IMR-90 (cell line): ENCODE measurements at regions not wholly inside any gene's neighbourhood (a gene's known extent, or its start where the extent isn't known, plus 50 kb on each side); places are given as distances from the start of the nearest gene placed in this dataset.

Source experiments
- ATAC-seq: fragments of 200-7000 bp; cut with Tn5 transposase; 2 replicates; pipeline ENCODE4 v1.9.1; 2020; ENCODE audit warnings: low read depth, mild to moderate bottlenecking, moderate library complexity
- BruUV-seq: library from RNA; stranded (reverse); fragments of 400-500 nt; replicated peaks from 2 replicates; lab custom pipeline; 2021; lab: Mats Ljungman, UMichigan
- CTCF ChIA-PET: fragments of 300-600 bp; formaldehyde crosslinking; extraction: SDS; loops from one replicate; lab custom pipeline; 2021; ENCODE audit warnings: antibody characterized with exemption; lab: Yijun Ruan, JAX
- POLR2A ChIA-PET: fragments of 300-600 bp; sonication (Branson Sonifier 250); formaldehyde crosslinking; loops from one replicate; lab custom pipeline; 2022; ENCODE audit warnings: antibody characterized with exemption; ENCODE audit not compliant: unreplicated experiment; lab: Charles Lee
- DNase-seq: peaks from one replicate; pipeline ENCODE4 v3.0.0; 2013
- H2AFZ ChIP-seq: replicated peaks from 2 replicates; pipeline ENCODE3; 2013; ENCODE audit warnings: low read length, mild to moderate bottlenecking; ENCODE audit not compliant: poor library complexity
- H2AK5ac ChIP-seq: 2 replicates; pipeline ENCODE4 v1.6.1; 2013; ENCODE audit warnings: low read depth, low read length, inconsistent platforms
- H2AK9ac ChIP-seq: replicated peaks from 2 replicates; pipeline ENCODE3; 2013; ENCODE audit warnings: mild to moderate bottlenecking, low read depth, low read length, moderate library complexity; ENCODE audit not compliant: poor library complexity
- H2BK120ac ChIP-seq: 2 replicates; pipeline ENCODE4 v1.6.1; 2013; ENCODE audit warnings: low read depth, low read length, inconsistent platforms
- H2BK15ac ChIP-seq: 3 replicates; pipeline ENCODE4 v1.6.1; 2013; ENCODE audit warnings: low read depth, low read length, inconsistent platforms
- H2BK20ac ChIP-seq: 2 replicates; pipeline ENCODE4 v1.6.1; 2013; ENCODE audit warnings: low read depth, mild to moderate bottlenecking, inconsistent platforms, low read length, moderate library complexity
- H2BK5ac ChIP-seq: 2 replicates; pipeline ENCODE4 v1.6.1; 2013; ENCODE audit warnings: mild to moderate bottlenecking, low read depth, low read length, inconsistent platforms; ENCODE audit not compliant: poor library complexity, severe bottlenecking
- H3K14ac ChIP-seq: replicated peaks from 2 replicates; pipeline ENCODE4 v1.6.1; 2013; ENCODE audit warnings: low read depth, low read length, inconsistent platforms
- H3K18ac ChIP-seq: 2 replicates; pipeline ENCODE4 v1.6.1; 2013; ENCODE audit warnings: low read depth, low read length, control low read depth
- H3K23ac ChIP-seq: 2 replicates; pipeline ENCODE4 v1.6.1; 2013; ENCODE audit warnings: low read depth, low read length, inconsistent platforms
- H3K27ac ChIP-seq: 2 replicates; pipeline ENCODE4 v1.5.1; 2013; ENCODE audit warnings: mild to moderate bottlenecking, control low read depth, low read length; ENCODE audit not compliant: insufficient read depth
- H3K27me3 ChIP-seq: 2 replicates; pipeline ENCODE4 v1.6.1; 2013; ENCODE audit warnings: low read length; ENCODE audit not compliant: control insufficient read depth, insufficient read depth
- H3K36me3 ChIP-seq: 2 replicates; pipeline ENCODE4 v1.6.1; 2013; ENCODE audit warnings: low read length, mixed read lengths; ENCODE audit not compliant: control insufficient read depth, insufficient read depth
- H3K4ac ChIP-seq: 2 replicates; pipeline ENCODE4 v1.6.1; 2013; ENCODE audit warnings: low read depth, low read length, inconsistent platforms
- H3K4me1 ChIP-seq: 2 replicates; pipeline ENCODE4 v1.6.1; 2013; ENCODE audit warnings: low read length, mixed read lengths; ENCODE audit not compliant: control insufficient read depth, insufficient read depth
- H3K4me2 ChIP-seq: 2 replicates; pipeline ENCODE4 v1.6.1; 2013; ENCODE audit warnings: low read depth, mild to moderate bottlenecking, control low read depth, low read length, moderate library complexity
- H3K4me3 ChIP-seq: 2 replicates; pipeline ENCODE4 v1.5.1; 2013; ENCODE audit warnings: low read depth, mild to moderate bottlenecking, control low read depth, low read length, moderate library complexity; ENCODE audit not compliant: insufficient read depth
- H3K56ac ChIP-seq: 2 replicates; pipeline ENCODE4 v1.6.1; 2013; ENCODE audit warnings: low read length, inconsistent platforms; ENCODE audit not compliant: insufficient read depth; ENCODE audit errors: extremely low read depth
- H3K79me1 ChIP-seq, 2 experiments: 2 replicates each; pipeline ENCODE4 v1.6.1; 2013; ENCODE audit warnings: low read length in 2 of 2, inconsistent platforms in 1 of 2, low read depth in 1 of 2
- H3K9ac ChIP-seq: 2 replicates; pipeline ENCODE4 v1.6.1; 2013; ENCODE audit warnings: low read depth, low read length, control low read depth
- H3K9me1 ChIP-seq: 2 replicates; pipeline ENCODE4 v1.6.1; 2013; ENCODE audit warnings: low read length, inconsistent platforms; ENCODE audit not compliant: insufficient read depth
- H3K9me3 ChIP-seq: 2 replicates; pipeline ENCODE4 v1.6.1; 2013; ENCODE audit warnings: low read length; ENCODE audit not compliant: control insufficient read depth, insufficient read depth
- H4K20me1 ChIP-seq: 2 replicates; pipeline ENCODE4 v1.6.1; 2013; ENCODE audit warnings: low read length, inconsistent platforms; ENCODE audit not compliant: insufficient read depth
- H4K5ac ChIP-seq: 2 replicates; pipeline ENCODE4 v1.6.1; 2013; ENCODE audit warnings: mild to moderate bottlenecking, low read depth, low read length, control low read depth
- H4K8ac ChIP-seq, 2 experiments: 2 replicates each; pipeline ENCODE4 v1.6.1; 2013; ENCODE audit warnings: low read depth in 2 of 2, low read length in 2 of 2, control low read depth in 1 of 2, inconsistent platforms in 1 of 2
- H4K91ac ChIP-seq: 2 replicates; pipeline ENCODE4 v1.6.1; 2013; ENCODE audit warnings: low read depth, low read length, inconsistent platforms; ENCODE audit not compliant: insufficient read depth
- CHD1 ChIP-seq: IDR thresholded peaks from 2 replicates; pipeline ENCODE4 v1.6.1; 2012; ENCODE audit warnings: low read depth, low read length, improper control_type of control experiment
- MAZ ChIP-seq: IDR thresholded peaks from 2 replicates; pipeline ENCODE4 v1.6.1; 2012; ENCODE audit warnings: low read depth, mild to moderate bottlenecking, low read length, improper control_type of control experiment, moderate library complexity, borderline replicate concordance
- POLR2A ChIP-seq: IDR thresholded peaks from 2 replicates; pipeline ENCODE4 v1.6.1; 2012; ENCODE audit warnings: mild to moderate bottlenecking, low read depth, low read length
- RFX5 ChIP-seq: IDR thresholded peaks from 2 replicates; pipeline ENCODE4 v1.8.0; 2012; ENCODE audit warnings: low read depth, mild to moderate bottlenecking, low read length, moderate library complexity
- WGBS, 2 experiments: methylation state at CpG; one replicate each; pipeline versions ENCODE4 v1.1.5 to v1.1.7; 2013; ENCODE audit warnings: missing lambda C conversion rate in 2 of 2; ENCODE audit not compliant: insufficient read length in 1 of 2; ENCODE audit errors: extremely low coverage in 2 of 2; 5-methylcytosine and 5-hydroxymethylcytosine counted together
- dilution Hi-C: fragments of 300-500 bp; cut with HindIII; formaldehyde crosslinking; loops from one replicate; pipeline ENCODE4 v1.14.3; 2018; ENCODE audit warnings: low sequenced_read_pairs; ENCODE audit not compliant: unreplicated experiment
- in situ Hi-C: fragments of 300-500 bp; cut with MboI; formaldehyde crosslinking; loops from 3 replicates; pipeline ENCODE4 v1.14.3; 2019; ENCODE audit warnings: low sequenced_read_pairs, inconsistent platforms, mixed read lengths
- intact Hi-C: fragments of 100-400 bp; cut with micrococcal nuclease; formaldehyde crosslinking; loops from 2 replicates; pipeline ENCODE4 v1.10.0; 2022
- TF ChIP-seq, protein P1 (sequence below): fragments of 150-350 bp; IDR thresholded peaks from 2 replicates; pipeline ENCODE4 v1.6.1; 2017; ENCODE audit warnings: mild to moderate bottlenecking, antibody characterized with exemption, low read length, low read depth
- TF ChIP-seq, protein P2 (sequence below): conservative IDR thresholded peaks from 2 replicates; pipeline ENCODE4 v1.5.1; 2012; ENCODE audit warnings: mild to moderate bottlenecking, low read depth, low read length, improper control_type of control experiment

GRCh38 chr3:105979961-105980360 is 111.1 kb upstream of the CBLB start:
- in situ Hi-C loops (no loop called here), dilution Hi-C loops (no loop called here), intact Hi-C loops (no loop called here)
- Histone ChIP-seq H3K14ac (no peak overlapping the region), H3K23ac (no peak overlapping the region), H3K27ac (no peak overlapping the region), H2BK120ac (no peak overlapping the region), H3K4me3 (no peak overlapping the region), H3K9ac (no peak overlapping the region), H2BK15ac (no peak overlapping the region), H3K36me3 (no peaks in the 10 kb centered on the region), H3K18ac (no peak overlapping the region), H4K5ac (no peak overlapping the region), H3K4ac (no peak overlapping the region), H4K91ac (no peak overlapping the region), H2AK5ac (no peak overlapping the region), H2BK20ac (no peak overlapping the region), H3K27me3 (no peaks in the 10 kb centered on the region), H3K9me3 (peaks cover 2% of the 10 kb centered on the region; the same call in 1 of the 2 replicates), H2BK5ac (no peak overlapping the region), H2AK9ac (no peak overlapping the region), H3K79me1 (no peaks in the 10 kb centered on the region), H3K4me1 (peaks cover 3% of the 10 kb centered on the region; the same call in 1 of the 2 replicates), H4K8ac (no peak overlapping the region), H3K4me2 (no peak overlapping the region), H3K56ac (no peak overlapping the region), H3K9me1 (no peaks in the 10 kb centered on the region), H4K20me1 (no peaks in the 10 kb centered on the region), H2AFZ (no peak overlapping the region)
- ATAC-seq (no peak), DNase-seq (peak; percentile 59)
- WGBS, 2 experiments = no CpG with 5 or more reads among the region's 3 CpGs
- ChIA-PET POLR2A (no interaction called here), CTCF (interaction anchor here (0.5 kb wide), 1 partner anchor 454 kb away, joined by 3 read pairs; no protein-coding TSS in a partner anchor)
- TF ChIP-seq MAZ (no peak), POLR2A (no peak), CHD1 (no peak), RFX5 (no peak)
- TF ChIP-seq, protein P1, sequence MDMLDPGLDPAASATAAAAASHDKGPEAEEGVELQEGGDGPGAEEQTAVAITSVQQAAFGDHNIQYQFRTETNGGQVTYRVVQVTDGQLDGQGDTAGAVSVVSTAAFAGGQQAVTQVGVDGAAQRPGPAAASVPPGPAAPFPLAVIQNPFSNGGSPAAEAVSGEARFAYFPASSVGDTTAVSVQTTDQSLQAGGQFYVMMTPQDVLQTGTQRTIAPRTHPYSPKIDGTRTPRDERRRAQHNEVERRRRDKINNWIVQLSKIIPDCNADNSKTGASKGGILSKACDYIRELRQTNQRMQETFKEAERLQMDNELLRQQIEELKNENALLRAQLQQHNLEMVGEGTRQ = no peak
- TF ChIP-seq, protein P2, sequence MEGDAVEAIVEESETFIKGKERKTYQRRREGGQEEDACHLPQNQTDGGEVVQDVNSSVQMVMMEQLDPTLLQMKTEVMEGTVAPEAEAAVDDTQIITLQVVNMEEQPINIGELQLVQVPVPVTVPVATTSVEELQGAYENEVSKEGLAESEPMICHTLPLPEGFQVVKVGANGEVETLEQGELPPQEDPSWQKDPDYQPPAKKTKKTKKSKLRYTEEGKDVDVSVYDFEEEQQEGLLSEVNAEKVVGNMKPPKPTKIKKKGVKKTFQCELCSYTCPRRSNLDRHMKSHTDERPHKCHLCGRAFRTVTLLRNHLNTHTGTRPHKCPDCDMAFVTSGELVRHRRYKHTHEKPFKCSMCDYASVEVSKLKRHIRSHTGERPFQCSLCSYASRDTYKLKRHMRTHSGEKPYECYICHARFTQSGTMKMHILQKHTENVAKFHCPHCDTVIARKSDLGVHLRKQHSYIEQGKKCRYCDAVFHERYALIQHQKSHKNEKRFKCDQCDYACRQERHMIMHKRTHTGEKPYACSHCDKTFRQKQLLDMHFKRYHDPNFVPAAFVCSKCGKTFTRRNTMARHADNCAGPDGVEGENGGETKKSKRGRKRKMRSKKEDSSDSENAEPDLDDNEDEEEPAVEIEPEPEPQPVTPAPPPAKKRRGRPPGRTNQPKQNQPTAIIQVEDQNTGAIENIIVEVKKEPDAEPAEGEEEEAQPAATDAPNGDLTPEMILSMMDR = no peak
- BruUV-seq = no TSS peak
